ENCODE measurements at regions not wholly inside any gene's neighbourhood (a gene's known extent, or its start where the extent isn't known, plus 50 kb on each side); places are given as distances from the start of the nearest gene placed in this dataset.

GRCh38 chr10:121662531-121662930 is 64.3 kb upstream of the FGFR2 start:
- no peak for TF ChIP-seq POLR2A (IDR thresholded peaks at IDR 0.05; ENCODE audit: low read depth)
- TF ChIP-seq, protein P1, sequence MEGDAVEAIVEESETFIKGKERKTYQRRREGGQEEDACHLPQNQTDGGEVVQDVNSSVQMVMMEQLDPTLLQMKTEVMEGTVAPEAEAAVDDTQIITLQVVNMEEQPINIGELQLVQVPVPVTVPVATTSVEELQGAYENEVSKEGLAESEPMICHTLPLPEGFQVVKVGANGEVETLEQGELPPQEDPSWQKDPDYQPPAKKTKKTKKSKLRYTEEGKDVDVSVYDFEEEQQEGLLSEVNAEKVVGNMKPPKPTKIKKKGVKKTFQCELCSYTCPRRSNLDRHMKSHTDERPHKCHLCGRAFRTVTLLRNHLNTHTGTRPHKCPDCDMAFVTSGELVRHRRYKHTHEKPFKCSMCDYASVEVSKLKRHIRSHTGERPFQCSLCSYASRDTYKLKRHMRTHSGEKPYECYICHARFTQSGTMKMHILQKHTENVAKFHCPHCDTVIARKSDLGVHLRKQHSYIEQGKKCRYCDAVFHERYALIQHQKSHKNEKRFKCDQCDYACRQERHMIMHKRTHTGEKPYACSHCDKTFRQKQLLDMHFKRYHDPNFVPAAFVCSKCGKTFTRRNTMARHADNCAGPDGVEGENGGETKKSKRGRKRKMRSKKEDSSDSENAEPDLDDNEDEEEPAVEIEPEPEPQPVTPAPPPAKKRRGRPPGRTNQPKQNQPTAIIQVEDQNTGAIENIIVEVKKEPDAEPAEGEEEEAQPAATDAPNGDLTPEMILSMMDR (IDR thresholded peaks at IDR 0.05), result no peak

Data from esophagus muscularis mucosa (tissue), 3 donors.